NCI-H510A treated with DMSO at 0.1 percent for 48 hours (cell line): ENCODE measurements at regions not wholly inside any gene's neighbourhood (a gene's known extent, or its start where the extent isn't known, plus 50 kb on each side); places are given as distances from the start of the nearest gene placed in this dataset.

ENCODE experiments used
- DNase-seq: peaks from one replicate; lab custom pipeline; 2025; lab: John Stamatoyannopoulos, UW

DNA sequence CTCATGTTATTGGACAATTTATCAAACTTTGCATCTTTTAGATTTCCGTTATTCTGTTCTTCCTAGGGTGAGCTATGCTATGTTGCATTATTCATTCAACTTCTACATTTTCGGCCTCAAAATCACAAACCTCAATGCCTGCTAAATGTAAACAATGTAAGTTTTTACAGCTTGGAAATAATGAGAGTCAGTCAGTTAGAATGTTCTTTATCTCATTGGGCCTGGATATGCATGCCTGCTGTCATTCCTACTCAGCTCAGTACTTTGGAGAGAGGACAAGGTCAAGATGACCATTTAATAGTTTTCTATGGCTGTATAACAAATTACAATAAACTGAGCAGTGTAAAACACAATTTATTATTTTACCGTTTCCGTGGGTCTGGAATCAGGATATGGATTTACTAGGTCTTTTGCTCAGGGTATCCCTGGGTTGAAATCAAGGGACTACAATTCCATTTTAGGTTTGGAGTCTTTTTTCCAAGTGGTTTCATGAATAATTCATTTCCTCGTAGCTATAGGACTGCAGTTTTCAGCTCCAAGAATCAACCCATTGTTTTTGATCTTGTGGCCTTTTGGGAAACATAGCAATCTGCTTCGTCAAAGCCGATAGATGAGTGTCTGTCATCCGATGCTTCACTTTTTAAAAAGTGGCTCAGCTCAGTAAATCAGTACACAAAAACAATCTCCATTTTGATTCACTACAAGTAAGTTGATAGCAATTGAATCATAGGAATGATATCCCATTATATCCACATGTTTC, 1143.2 kb upstream of the CDH6 start:
- no peak for DNase-seq

DNA sequence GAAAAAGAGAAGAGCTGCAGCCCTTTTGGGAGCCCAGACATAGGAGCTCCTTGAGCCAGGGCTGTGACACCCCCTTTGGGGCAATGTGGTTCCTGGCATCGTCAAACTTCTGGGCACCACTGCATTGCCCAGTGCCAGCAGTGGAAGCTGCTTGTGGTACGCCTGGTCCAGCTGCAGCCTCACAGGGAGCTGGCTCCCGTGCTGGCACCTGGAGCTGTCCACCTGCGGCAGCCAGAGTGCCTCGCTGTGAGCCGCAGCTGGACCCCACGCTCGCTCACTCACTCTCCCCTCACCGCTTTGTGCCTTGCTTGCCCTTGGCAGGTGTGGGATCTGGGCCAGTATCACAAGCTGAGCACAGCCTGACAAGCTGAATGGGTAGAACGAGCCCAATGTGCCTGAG, 1150.8 kb upstream of the CDH6 start:
- DNase-seq, result no peak

- DNase-seq, result no peak
Observed at GRCh38 chr5:30041831-30042385, 1151.6 kb upstream of the CDH6 start.

DNA sequence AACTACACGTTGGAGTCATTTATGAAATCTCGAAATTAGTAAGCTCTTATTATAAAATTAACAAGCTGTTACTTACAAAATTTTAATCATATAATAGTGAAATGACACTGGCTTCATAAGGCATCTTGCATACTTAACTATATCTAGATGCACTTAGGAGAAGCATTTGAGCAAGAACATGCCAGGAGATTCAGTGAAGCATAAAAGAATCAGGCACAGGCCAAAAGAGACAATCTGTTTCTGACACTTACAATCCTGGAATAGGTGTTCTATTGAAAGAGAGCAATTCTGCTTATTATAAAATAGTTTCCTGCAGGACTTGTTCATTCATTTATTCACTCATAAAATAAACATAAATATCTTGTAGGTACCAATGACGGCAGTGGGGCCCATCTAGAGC, 1152.2 kb upstream of the CDH6 start:
- no peak for DNase-seq

DNA sequence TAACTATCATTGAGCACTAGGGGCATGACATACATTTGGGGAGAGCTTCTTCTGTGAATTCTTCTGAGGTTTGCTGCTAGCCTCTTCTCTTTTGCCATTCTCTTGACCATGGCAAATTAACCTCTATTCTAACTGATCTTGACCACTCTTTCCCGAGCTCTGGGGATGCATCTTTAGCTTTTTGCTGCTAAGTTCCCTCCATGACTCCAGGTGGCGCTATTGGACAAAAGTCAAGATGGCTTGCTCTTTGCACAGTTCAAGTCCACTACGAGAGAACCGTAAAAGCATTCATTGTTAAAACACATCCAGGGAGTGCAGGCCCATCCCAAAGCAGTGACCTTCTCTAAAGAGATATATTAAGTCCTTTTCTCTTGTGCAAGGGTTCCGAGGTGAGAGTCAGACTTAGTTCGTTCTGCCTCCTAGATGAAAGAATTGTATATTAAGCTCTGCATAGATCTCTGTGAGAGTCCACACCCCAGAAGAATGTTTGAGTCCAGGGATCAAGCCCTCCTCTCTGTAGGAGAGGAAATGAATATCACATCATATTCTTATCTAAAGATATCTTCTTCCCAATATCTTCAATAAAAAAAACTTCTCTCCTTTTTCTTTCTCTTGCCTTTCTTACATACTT, 1152.9 kb upstream of the CDH6 start:
- peak; percentile 77 for DNase-seq

- DNase-seq, result no peak
Observed at GRCh38 chr5:30039379-30039778, 1154.1 kb upstream of the CDH6 start.

DNA sequence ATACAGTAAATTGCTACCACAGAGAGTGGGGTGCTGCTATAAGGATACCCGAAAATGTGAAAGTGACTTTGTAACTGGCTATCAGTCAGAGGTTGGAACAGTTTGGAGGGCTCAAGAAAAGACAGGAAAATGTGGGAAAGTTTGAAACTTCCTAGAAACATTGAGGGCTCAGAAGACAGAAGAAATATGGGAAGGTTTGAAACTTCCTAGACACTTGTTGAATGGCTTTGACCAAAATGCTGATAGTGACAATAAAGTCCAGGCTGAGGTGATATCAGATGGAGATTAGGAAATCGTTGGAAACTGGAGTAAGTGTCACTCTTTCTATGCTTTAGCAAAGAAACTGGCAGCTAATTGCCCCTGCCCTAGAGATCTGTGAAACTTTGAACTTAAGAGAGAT, 1158.6 kb upstream of the CDH6 start:
- no peak for DNase-seq

DNA sequence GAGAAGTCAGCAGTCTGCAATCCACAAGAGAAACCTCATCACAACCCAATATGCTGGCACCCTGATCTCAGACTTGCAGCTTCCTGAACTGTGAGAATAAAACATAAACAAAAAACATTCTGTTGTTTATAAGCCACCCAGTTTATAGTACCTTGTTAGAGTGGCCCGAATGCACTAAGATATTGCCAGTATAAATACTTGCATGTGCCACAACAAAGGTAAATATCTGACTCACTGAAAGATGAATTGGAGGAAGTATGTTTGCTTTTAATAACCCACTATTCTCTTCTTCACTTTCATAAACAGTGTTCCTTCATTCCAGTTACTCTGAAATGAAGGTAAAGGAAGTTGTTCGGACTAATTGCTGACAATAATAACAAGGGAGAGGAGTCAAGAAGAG, 1163.4 kb upstream of the CDH6 start:
- peak; percentile 37 for DNase-seq

GRCh38 chr5:30001826-30002225, 1191.7 kb upstream of the CDH6 start:
- DNase-seq, result no peak

DNA sequence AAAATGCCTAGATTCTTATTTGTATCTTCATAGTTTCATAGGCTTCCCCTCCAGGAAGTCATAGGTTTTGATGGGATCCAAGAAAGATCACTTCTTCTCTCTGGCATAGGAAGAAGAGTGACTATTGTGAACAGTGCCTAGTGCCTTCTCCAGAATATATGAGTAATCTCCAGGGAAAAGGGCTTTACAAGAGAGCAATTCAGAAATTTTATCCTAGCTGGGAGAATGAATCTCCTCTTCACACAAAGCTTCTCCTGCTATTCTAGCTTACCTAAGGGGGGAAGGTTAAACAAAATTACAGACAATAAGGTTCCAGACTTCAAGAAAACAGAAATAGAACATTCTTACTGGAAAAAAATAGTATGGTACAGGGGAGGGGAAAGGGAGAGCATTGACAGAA, 1193.3 kb upstream of the CDH6 start:
- no peak for DNase-seq

- no peak for DNase-seq
Observed at GRCh38 chr5:29995154-29995553, 1198.3 kb upstream of the CDH6 start.

DNA sequence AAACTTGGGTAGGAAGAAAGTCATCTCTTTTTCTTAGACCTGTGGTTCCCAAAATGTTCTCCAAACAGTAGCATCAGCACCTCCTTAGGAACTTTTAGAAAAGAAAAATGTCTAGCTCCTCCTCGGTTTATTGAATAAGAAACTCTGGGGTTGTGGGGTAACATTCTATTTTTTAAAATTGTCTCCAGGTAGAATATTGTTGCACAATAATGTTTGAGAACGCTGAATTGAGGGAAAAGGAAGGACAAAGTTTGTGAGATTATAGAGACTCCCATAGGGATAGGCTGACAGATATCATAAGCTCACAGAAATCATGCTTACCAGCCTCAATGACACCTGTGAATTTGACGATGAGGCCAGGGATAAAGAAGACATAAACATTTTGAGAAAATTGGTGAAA, 1199.0 kb upstream of the CDH6 start:
- no peak for DNase-seq

- no peak for DNase-seq
Observed at GRCh38 chr5:29993286-29993685, 1200.2 kb upstream of the CDH6 start.

GRCh38 chr5:29992248-29992647, 1201.2 kb upstream of the CDH6 start:
- DNase-seq, result no peak

DNA sequence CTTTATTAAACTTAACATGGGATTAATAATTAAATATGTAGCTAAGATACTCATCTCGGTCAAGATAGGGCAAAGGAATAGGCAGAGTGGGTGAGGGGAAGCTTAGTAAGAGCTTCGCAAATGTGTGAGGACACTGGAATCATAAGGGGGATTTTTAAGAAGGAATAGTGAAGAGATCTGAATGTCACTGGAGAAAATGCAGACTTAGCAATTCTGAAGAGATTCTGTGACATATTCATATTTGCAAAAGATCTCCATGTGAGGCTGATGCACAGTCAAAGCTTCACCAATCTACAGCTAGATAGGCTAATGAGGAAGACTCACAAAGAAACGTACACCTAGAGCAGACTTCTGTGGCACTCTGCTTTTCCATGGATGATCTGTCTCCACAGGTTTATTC, 1202.8 kb upstream of the CDH6 start:
- DNase-seq, result no peak

- no peak for DNase-seq
Observed at GRCh38 chr5:29984156-29984540, 1209.3 kb upstream of the CDH6 start.

DNA sequence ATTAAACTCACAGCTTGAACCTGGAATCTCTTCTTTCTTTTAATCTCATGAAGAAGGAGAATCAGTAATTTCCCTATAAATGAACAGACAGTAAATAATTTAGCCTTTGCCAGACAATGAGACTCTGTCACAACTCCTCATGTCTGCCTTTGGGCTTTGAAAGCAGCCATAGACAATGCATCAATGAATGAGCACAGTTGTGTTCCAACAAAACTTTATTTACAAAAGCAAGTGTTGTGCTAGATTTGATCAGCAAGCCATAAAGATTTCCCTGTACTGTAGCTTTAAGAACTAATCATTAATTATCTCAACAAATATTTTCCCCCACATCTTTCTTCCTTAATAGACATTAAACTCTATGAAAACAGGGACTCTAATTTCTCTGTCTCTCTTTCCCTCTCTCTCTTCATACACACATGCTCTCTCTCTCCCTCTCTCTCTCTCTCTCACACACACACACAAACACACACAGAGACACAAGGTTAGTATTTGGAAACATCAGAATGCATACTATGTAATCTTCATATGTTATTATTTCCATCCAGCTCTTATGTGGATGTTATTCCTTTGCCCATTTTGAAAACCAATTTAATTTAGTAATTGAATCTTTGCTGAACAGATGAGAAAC, 1209.8 kb upstream of the CDH6 start:
- no peak for DNase-seq

DNA sequence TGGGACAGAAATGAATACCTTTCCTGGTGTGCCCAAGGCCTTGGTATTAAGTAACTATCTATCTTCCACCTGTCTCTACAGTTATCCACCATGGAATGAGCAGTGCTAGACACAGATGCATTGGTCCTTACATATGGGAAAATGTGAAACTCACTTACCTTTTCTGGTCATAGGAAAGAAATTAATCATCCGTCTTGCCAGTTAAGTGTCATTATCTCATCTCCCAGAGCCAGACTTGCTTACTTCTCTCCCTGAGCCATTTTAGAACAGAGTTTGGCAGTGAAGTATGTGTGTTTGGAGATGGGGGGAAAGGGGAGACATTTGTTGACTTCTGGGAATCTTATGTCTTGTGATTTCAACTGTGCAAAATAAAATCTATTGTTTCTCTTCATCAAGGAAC, 1211.0 kb upstream of the CDH6 start:
- no peak for DNase-seq

DNA sequence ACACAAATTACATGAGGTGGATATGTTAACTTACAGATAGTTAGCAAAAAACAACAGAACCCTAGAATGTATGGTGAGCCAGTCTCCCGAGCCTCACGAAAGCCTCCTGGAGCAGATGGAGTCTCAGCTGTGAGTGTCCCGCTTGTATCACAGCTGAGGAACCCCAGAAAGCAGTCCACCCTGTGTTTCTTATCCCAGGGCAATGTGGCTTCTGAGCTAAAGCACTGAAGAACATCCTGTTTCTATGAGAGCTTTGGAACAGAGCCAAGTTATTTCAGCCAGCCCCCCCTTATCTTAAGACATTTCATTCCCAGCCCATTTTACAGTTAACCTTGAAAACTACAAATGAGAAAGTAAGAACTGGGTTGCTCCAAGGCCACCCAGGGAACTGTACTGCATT, 1220.9 kb upstream of the CDH6 start:
- no peak for DNase-seq

- DNase-seq, result no peak
Observed at GRCh38 chr5:29963956-29964355, 1229.5 kb upstream of the CDH6 start.

DNA sequence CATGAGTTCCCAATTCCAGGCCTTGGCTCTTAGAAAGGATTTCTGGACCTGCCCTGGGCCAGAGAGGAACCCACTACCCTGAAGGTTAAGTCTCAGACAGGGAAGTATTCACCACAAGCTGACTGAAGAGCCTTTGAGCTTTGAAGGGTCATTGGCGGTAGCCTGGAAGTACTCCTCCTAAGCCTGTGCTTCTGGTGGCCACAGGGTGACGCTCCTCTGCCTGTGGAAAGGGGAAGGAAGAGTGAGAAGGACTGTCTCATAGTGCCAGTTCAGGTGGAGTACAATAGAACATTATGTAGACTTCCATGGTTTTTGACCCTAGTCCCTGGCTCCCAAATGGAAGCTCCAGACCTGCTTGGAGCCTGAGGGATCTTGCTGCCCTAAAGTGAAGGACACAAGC, 1233.2 kb upstream of the CDH6 start:
- DNase-seq, result no peak

DNA sequence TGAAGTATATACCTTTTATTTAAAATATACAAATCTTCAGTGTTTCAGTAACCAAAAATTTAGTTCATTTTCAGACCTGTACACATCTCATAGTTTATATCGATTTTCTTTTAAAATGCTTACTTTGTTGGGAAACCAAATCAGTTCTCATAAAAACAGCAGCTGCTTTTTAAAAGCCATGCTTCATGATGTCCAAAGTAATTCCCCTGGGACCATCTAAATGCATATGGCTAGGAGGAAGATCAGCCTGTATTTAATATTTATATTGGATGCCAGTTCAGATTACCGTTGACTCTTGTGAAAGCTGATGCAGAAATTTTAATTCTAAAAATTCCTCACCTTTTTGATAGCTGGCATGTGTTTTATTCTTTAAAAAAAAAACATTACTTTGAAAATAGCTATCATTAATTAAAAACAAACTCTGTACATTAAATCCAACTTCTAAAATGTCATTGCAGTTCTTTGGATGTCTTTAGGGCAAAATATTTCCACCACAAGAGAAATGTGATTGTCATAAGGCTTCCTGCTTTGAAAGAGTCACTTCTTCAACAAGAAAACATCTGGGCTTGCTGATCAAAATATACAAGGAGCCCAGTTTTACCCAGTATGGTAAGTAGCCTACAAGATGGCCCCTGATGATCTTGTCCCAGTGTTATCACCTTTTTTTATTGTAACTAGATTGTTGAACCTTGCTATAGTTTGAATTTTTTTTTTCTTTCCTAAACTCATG, 1242.9 kb upstream of the CDH6 start:
- DNase-seq, result no peak
